Ishikawa (cell line): ENCODE measurements at regions not wholly inside any gene's neighbourhood (a gene's known extent, or its start where the extent isn't known, plus 50 kb on each side); places are given as distances from the start of the nearest gene placed in this dataset.

ENCODE experiments used
- EGR1 ChIP-seq: IDR thresholded peaks from 2 replicates; pipeline ENCODE4 v1.6.1; 2012
- YY1 ChIP-seq: IDR thresholded peaks from 2 replicates; pipeline ENCODE4 v1.6.1; 2012; ENCODE audit warnings: low read depth

DNA sequence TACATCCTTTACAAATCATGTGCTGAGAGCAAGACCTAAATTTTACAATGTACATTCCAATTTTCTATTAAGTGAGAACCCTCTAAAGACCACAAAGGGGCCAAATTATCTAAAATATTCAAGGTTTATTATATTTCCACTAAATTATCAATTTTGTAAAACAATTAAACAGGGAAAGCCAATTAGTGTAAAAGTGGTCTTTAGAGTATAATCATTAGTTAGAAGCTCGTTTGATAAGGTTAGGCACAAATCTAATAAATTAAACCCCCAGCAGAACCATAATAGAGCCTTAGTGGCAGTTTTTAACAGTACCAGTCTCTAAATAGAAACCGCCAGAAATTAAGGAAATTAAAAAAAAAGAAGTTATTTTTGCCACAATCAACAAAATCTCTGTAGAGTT lies 249.1 kb upstream of the MANEA start:
- TF ChIP-seq YY1 (no peak), EGR1 (no peak)
